HEK293 (cell line): ENCODE measurements at regions not wholly inside any gene's neighbourhood (a gene's known extent, or its start where the extent isn't known, plus 50 kb on each side); places are given as distances from the start of the nearest gene placed in this dataset.

Experiments
- CTCF ChIA-PET: fragments of 350-600 bp; formaldehyde crosslinking; extraction: SDS; loops from one replicate; lab custom pipeline; 2021; ENCODE audit warnings: antibody characterized with exemption; lab: Yijun Ruan, JAX
- POLR2A ChIA-PET: fragments of 300-600 bp; formaldehyde crosslinking; extraction: SDS; loops from one replicate; lab custom pipeline; 2020; ENCODE audit warnings: antibody characterized with exemption, inconsistent platforms; lab: Yijun Ruan, JAX
- H3K27ac ChIP-seq: fragments of 200-500 bp; sonication (Bioruptor generic); 2 replicates; pipeline ENCODE4 v1.5.1; 2014; ENCODE audit warnings: low read depth, low read length, control low read depth, inconsistent platforms; ENCODE audit errors: extremely low read depth
- H3K36me3 ChIP-seq, 2 experiments: fragments of 200-500 bp in 1 of 2; sonication (Bioruptor generic) in 1 of 2; 1 replicate in 1 of 2; 2 replicates in 1 of 2; pipeline ENCODE4 v1.5.1; 2014 to 2017; ENCODE audit warnings: inconsistent platforms in 2 of 2, low read length in 2 of 2; ENCODE audit not compliant: control insufficient read depth in 2 of 2, insufficient read depth in 1 of 2
- H3K4me1 ChIP-seq: fragments of 200-500 bp; sonication (Bioruptor generic); 2 replicates; pipeline ENCODE4 v1.5.1; 2014; ENCODE audit warnings: mild to moderate bottlenecking, low read length, inconsistent platforms; ENCODE audit not compliant: control insufficient read depth, insufficient read depth
- H3K4me3 ChIP-seq: 2 replicates; pipeline ENCODE4 v1.5.1; 2011; ENCODE audit warnings: low read depth, mild to moderate bottlenecking, control low read depth, low read length, moderate library complexity
- H3K9me3 ChIP-seq: fragments of 200-500 bp; sonication (Bioruptor generic); 2 replicates; pipeline ENCODE4 v1.5.1; 2014; ENCODE audit warnings: low read depth, low read length, inconsistent platforms; ENCODE audit not compliant: control insufficient read depth, insufficient read depth
- GLIS1 ChIP-seq: fragments of 450-650 bp; formaldehyde crosslinking; IDR thresholded peaks from 2 replicates; pipeline ENCODE4 v1.5.1; 2016; ENCODE audit warnings: missing biosample characterization, missing genetic modification characterization
- KLF8 ChIP-seq: fragments of 450-650 bp; formaldehyde crosslinking; IDR thresholded peaks from 2 replicates; pipeline ENCODE4 v1.5.1; 2016; ENCODE audit warnings: missing biosample characterization, missing genetic modification characterization
- ZFHX2 ChIP-seq: fragments of 450-650 bp; formaldehyde crosslinking; conservative IDR thresholded peaks from 2 replicates; pipeline ENCODE4 v1.5.1; 2016; ENCODE audit warnings: missing biosample characterization, missing genetic modification characterization
- ZNF10 ChIP-seq: fragments of 450-650 bp; formaldehyde crosslinking; IDR thresholded peaks from 2 replicates; pipeline ENCODE4 v1.5.1; 2017; ENCODE audit warnings: missing biosample characterization, missing genetic modification characterization
- ZNF157 ChIP-seq: fragments of 450-650 bp; formaldehyde crosslinking; IDR thresholded peaks from 2 replicates; pipeline ENCODE4 v1.5.1; 2016; ENCODE audit warnings: missing biosample characterization, missing genetic modification characterization
- ZNF174 ChIP-seq: fragments of 450-650 bp; formaldehyde crosslinking; IDR thresholded peaks from 2 replicates; pipeline ENCODE4 v1.5.0; 2017; ENCODE audit warnings: missing biosample characterization, mild to moderate bottlenecking, missing genetic modification characterization
- ZNF19 ChIP-seq: fragments of 450-650 bp; formaldehyde crosslinking; IDR thresholded peaks from 2 replicates; pipeline ENCODE4; 2016; ENCODE audit warnings: missing biosample characterization, missing genetic modification characterization, low read depth
- ZNF223 ChIP-seq: fragments of 450-650 bp; formaldehyde crosslinking; IDR thresholded peaks from 2 replicates; pipeline ENCODE4 v1.5.1; 2016; ENCODE audit warnings: missing biosample characterization, missing genetic modification characterization
- ZNF274 ChIP-seq, 2 experiments: fragments of 200-500 bp in 1 of 2; fragments of 450-650 bp in 1 of 2; sonication (Bioruptor generic) in 1 of 2; formaldehyde crosslinking in 1 of 2; IDR thresholded peaks; 2 replicates each; pipeline versions ENCODE4 v1.5.1 to v1.6.1; 2014 to 2016; ENCODE audit warnings: borderline replicate concordance in 1 of 2, inconsistent platforms in 1 of 2, low read length in 1 of 2, missing biosample characterization in 1 of 2, missing genetic modification characterization in 1 of 2
- ZNF341 ChIP-seq: fragments of 450-650 bp; formaldehyde crosslinking; IDR thresholded peaks from 2 replicates; pipeline ENCODE4; 2016; ENCODE audit warnings: low read depth, missing biosample characterization, missing genetic modification characterization
- ZNF366 ChIP-seq: fragments of 450-650 bp; formaldehyde crosslinking; conservative IDR thresholded peaks from 2 replicates; pipeline ENCODE4 v1.5.1; 2016; ENCODE audit warnings: missing biosample characterization, missing genetic modification characterization
- ZNF473 ChIP-seq: fragments of 450-650 bp; formaldehyde crosslinking; IDR thresholded peaks from 2 replicates; pipeline ENCODE4 v1.5.1; 2017; ENCODE audit warnings: missing biosample characterization, missing genetic modification characterization
- ZNF549 ChIP-seq: fragments of 450-650 bp; IDR thresholded peaks from 2 replicates; pipeline ENCODE4 v1.5.1; 2018; ENCODE audit warnings: missing biosample characterization, missing genetic modification characterization, mild to moderate bottlenecking, inconsistent platforms, moderate library complexity
- ZNF558 ChIP-seq: fragments of 450-650 bp; formaldehyde crosslinking; IDR thresholded peaks from 2 replicates; pipeline ENCODE4 v1.5.1; 2016; ENCODE audit warnings: missing biosample characterization, missing genetic modification characterization
- ZNF621 ChIP-seq: fragments of 450-650 bp; formaldehyde crosslinking; IDR thresholded peaks from 2 replicates; pipeline ENCODE4 v1.5.1; 2017; ENCODE audit warnings: missing biosample characterization, missing genetic modification characterization
- ZNF768 ChIP-seq: fragments of 450-650 bp; formaldehyde crosslinking; IDR thresholded peaks from 2 replicates; pipeline ENCODE4 v1.5.1; 2018; ENCODE audit warnings: missing biosample characterization, mild to moderate bottlenecking, missing genetic modification characterization
- ZNF776 ChIP-seq: fragments of 450-650 bp; formaldehyde crosslinking; IDR thresholded peaks from 2 replicates; pipeline ENCODE4 v1.5.0; 2017; ENCODE audit warnings: missing biosample characterization, missing genetic modification characterization, borderline replicate concordance
- ZNF777 ChIP-seq: fragments of 450-650 bp; formaldehyde crosslinking; IDR thresholded peaks from 2 replicates; pipeline ENCODE4 v1.5.1; 2017; ENCODE audit warnings: missing biosample characterization, missing genetic modification characterization, borderline replicate concordance
- TF ChIP-seq, protein P1 (sequence below): fragments of 450-650 bp; formaldehyde crosslinking; IDR thresholded peaks from 2 replicates; pipeline ENCODE4 v1.5.1; 2016; ENCODE audit warnings: missing biosample characterization, missing genetic modification characterization, borderline replicate concordance
- TF ChIP-seq, protein P2 (sequence below): fragments of 450-650 bp; formaldehyde crosslinking; IDR thresholded peaks from 2 replicates; pipeline ENCODE4 v1.5.1; 2016; ENCODE audit warnings: missing biosample characterization, missing genetic modification characterization
- TF ChIP-seq, protein P3 (sequence below): fragments of 450-650 bp; formaldehyde crosslinking; IDR thresholded peaks from 2 replicates; pipeline ENCODE4 v1.5.1; 2016; ENCODE audit warnings: missing biosample characterization, missing genetic modification characterization

DNA sequence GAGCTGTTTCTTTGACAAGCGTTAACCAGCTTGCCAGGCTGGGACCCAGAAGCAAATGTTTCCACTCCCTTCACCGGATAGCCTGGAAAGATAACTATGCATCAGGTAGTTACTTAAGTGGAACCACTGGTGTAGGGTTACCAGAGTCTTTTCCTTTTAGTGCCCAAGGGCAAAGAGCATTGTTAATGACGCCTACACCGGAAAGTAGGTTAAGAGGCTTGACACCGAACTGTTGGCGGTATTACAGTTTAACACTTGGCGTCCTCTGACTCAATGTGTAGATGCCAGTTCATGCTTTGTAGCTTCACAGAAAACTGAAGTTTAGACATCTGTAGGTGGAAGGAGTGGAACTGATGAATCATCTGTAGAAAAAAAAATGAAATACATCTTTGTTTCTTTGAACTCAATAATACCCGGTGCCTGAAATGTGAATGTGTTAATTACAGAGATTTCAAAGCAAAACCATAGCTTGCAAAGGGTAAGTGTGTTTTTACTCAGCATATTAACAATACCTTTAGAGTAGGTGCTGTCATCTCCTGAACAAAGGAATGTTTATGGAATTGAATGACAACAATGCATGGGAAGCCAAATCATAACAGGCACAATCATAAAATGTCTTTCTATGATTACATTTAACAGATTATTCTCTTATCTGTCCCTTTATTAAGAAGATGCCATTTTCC, 426.7 kb upstream of the SALL1 start (continued):
- no peak for TF ChIP-seq ZNF776 (tag by site-specific recombination)
- no peak for TF ChIP-seq KLF8 (tag by site-specific recombination)
- no peak for TF ChIP-seq ZNF174 (tag by site-specific recombination)
- TF ChIP-seq ZNF768 (tag by site-specific recombination), result no peak
- no peak for TF ChIP-seq ZNF274 (IDR thresholded peaks at IDR 0.05; ENCODE audit: low read length)
- no peak for TF ChIP-seq ZNF274 (tag by site-specific recombination; IDR thresholded peaks at IDR 0.05; ENCODE audit: borderline replicate concordance)

DNA sequence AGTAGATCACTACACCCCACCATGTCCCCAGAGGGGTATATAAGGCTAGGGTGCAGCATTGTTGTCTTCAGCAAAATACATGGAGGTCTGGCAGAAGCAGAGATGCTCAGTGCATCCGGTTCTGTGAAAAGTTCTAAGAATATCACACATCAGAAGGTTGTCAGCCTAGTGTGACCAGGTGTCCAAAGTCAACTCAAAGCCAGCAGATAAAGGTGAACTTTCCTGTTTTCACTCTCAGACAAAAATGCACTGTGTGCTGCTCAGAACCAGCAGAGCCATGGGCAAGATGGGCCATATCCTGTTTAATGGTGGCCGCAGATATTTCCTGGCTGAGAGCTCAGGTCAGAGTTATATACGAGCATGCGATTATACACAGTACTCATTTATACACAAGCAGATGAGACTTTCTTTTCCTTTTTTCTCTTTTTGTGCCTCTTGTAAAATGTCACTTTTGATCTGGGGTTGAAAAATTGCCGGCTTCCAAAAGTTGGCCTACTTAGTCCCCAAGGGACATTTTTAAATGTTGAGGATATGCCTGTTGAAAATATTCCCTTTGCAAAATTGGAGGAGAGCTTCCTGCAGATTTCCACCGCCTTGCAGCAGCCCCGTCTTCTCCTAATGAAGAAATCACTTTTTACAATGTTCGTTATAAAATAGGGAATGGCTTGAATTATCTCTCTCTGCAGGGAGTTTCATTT, 425.6 kb upstream of the SALL1 start:
- TF ChIP-seq ZNF366 (no peak), ZNF19 (no peak), ZFHX2 (tag by site-specific recombination) (no peak), ZNF549 (tag by site-specific recombination) (no peak), ZNF558 (tag by site-specific recombination) (no peak), GLIS1 (tag by site-specific recombination) (no peak), ZNF223 (tag by site-specific recombination) (no peak), ZNF777 (no peak), ZNF10 (tag by site-specific recombination) (no peak), ZNF341 (no peak), ZNF157 (no peak), ZNF473 (tag by site-specific recombination) (no peak), ZNF621 (no peak)
- TF ChIP-seq, protein P1, sequence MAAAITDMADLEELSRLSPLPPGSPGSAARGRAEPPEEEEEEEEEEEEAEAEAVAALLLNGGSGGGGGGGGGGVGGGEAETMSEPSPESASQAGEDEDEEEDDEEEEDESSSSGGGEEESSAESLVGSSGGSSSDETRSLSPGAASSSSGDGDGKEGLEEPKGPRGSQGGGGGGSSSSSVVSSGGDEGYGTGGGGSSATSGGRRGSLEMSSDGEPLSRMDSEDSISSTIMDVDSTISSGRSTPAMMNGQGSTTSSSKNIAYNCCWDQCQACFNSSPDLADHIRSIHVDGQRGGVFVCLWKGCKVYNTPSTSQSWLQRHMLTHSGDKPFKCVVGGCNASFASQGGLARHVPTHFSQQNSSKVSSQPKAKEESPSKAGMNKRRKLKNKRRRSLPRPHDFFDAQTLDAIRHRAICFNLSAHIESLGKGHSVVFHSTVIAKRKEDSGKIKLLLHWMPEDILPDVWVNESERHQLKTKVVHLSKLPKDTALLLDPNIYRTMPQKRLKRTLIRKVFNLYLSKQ (tag by site-specific recombination), result no peak
- TF ChIP-seq, protein P2, sequence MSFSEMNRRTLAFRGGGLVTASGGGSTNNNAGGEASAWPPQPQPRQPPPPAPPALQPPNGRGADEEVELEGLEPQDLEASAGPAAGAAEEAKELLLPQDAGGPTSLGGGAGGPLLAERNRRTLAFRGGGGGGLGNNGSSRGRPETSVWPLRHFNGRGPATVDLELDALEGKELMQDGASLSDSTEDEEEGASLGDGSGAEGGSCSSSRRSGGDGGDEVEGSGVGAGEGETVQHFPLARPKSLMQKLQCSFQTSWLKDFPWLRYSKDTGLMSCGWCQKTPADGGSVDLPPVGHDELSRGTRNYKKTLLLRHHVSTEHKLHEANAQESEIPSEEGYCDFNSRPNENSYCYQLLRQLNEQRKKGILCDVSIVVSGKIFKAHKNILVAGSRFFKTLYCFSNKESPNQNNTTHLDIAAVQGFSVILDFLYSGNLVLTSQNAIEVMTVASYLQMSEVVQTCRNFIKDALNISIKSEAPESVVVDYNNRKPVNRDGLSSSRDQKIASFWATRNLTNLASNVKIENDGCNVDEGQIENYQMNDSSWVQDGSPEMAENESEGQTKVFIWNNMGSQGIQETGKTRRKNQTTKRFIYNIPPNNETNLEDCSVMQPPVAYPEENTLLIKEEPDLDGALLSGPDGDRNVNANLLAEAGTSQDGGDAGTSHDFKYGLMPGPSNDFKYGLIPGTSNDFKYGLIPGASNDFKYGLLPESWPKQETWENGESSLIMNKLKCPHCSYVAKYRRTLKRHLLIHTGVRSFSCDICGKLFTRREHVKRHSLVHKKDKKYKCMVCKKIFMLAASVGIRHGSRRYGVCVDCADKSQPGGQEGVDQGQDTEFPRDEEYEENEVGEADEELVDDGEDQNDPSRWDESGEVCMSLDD (tag by site-specific recombination), result no peak
- TF ChIP-seq, protein P3, sequence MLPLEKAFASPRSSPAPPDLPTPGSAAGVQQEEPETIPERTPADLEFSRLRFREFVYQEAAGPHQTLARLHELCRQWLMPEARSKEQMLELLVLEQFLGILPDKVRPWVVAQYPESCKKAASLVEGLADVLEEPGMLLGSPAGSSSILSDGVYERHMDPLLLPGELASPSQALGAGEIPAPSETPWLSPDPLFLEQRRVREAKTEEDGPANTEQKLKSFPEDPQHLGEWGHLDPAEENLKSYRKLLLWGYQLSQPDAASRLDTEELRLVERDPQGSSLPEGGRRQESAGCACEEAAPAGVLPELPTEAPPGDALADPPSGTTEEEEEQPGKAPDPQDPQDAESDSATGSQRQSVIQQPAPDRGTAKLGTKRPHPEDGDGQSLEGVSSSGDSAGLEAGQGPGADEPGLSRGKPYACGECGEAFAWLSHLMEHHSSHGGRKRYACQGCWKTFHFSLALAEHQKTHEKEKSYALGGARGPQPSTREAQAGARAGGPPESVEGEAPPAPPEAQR (tag by site-specific recombination), result no peak
- ChIA-PET POLR2A (interaction anchor here (1.1 kb wide), 1 partner anchor 19 kb away, joined by 3 read pairs; no protein-coding TSS in a partner anchor), CTCF (interaction anchor here (0.7 kb wide), 1 partner anchor 300 kb away, joined by 3 read pairs; no protein-coding TSS in a partner anchor)
- Histone ChIP-seq H3K9me3 (no peaks in the 10 kb centered on the region), H3K4me3 (no peak overlapping the region), H3K4me1 (peaks cover 13% of the 10 kb centered on the region), H3K36me3 (no peaks in the 10 kb centered on the region), H3K27ac (no peak overlapping the region)
